Panc1 (cell line): ENCODE measurements at regions not wholly inside any gene's neighbourhood (a gene's known extent, or its start where the extent isn't known, plus 50 kb on each side); places are given as distances from the start of the nearest gene placed in this dataset.

Experiments used
- CTCF ChIP-seq: fragments of 450-650 bp; IDR thresholded peaks from 2 replicates; pipeline ENCODE4 v1.5.1; 2017; ENCODE audit warnings: mild to moderate bottlenecking
- TCF7L2 ChIP-seq: IDR thresholded peaks from 2 replicates; pipeline ENCODE4 v1.6.1; 2011; ENCODE audit warnings: mild to moderate bottlenecking, low read depth, low read length, inconsistent platforms

GRCh38 chr7:13090959-13091358 is 403.5 kb downstream of the ARL4A start:
- TF ChIP-seq CTCF (no peak), TCF7L2 (no peak)
